IPS-18a (cell line): ENCODE measurements at regions not wholly inside any gene's neighbourhood (a gene's known extent, or its start where the extent isn't known, plus 50 kb on each side); places are given as distances from the start of the nearest gene placed in this dataset.

ENCODE experiments used
- H3K27ac ChIP-seq: one replicate; pipeline ENCODE4 v1.5.1; 2013; ENCODE audit warnings: low read length
- H3K27me3 ChIP-seq: one replicate; pipeline ENCODE4 v1.6.1; 2013; ENCODE audit warnings: mild to moderate bottlenecking, low read length; ENCODE audit not compliant: control insufficient read depth, insufficient read depth
- H3K36me3 ChIP-seq: one replicate; pipeline ENCODE4 v1.6.1; 2013; ENCODE audit warnings: low read depth, low read length; ENCODE audit not compliant: control insufficient read depth
- H3K4me1 ChIP-seq: one replicate; pipeline ENCODE4 v1.6.1; 2013; ENCODE audit warnings: low read depth, low read length; ENCODE audit not compliant: control insufficient read depth
- H3K4me3 ChIP-seq: one replicate; pipeline ENCODE4 v1.5.1; 2013; ENCODE audit warnings: low read length
- H3K9ac ChIP-seq: one replicate; pipeline ENCODE4 v1.6.1; 2013; ENCODE audit warnings: mild to moderate bottlenecking, low read length, moderate library complexity
- H3K9me3 ChIP-seq: one replicate; pipeline ENCODE4 v1.6.1; 2013; ENCODE audit warnings: low read depth, low read length; ENCODE audit not compliant: control insufficient read depth

DNA sequence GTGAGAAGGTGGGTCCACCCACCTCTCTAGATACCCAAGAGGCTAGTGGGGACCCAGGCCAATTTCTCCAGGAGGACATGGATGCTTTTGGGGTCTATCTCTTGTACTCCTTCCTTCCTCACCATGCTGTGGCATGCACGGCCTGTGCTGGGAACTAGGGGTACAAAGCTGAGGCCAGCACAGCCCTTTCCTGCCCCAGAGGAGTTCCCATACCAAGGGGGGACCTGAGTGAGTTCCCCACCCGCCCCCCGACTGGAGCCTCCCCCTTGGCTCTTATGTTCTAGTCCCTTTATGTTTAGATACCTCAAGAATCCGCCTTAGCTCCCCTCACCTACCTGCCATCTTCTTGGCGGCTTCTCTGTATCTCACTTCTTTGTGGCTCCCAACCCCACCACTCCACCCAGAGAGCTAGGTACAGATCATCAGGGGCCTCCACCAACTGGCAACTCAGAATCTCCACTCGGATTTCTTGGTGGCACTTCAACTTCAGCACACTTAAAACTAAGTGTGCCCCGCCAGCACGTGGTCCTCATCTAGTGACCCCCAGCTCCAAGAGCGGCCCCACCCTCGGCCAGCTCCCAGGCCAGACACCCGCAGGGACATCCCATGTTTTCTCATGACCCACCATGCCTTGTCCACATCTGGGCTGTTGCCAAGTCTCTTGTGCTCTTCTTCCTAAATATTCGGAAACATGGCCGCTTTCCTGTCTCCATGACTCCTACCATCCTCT is 115.2 kb upstream of the RTL1 start:
- Histone ChIP-seq H3K9ac (no peak overlapping the region), H3K4me3 (no peak overlapping the region), H3K36me3 (no peaks in the 10 kb centered on the region), H3K27me3 (no peaks in the 10 kb centered on the region), H3K27ac (no peak overlapping the region), H3K4me1 (peaks cover 7% of the 10 kb centered on the region), H3K9me3 (no peaks in the 10 kb centered on the region)

- H3K27me3 ChIP-seq, result no peaks in the 10 kb centered on the region
- H3K9me3 ChIP-seq, result peaks cover 2% of the 10 kb centered on the region
- H3K4me3 ChIP-seq, result no peak overlapping the region
- peaks cover 7% of the 10 kb centered on the region for H3K4me1 ChIP-seq
- H3K36me3 ChIP-seq, result no peaks in the 10 kb centered on the region
- no peak overlapping the region for H3K9ac ChIP-seq
- H3K27ac ChIP-seq, result no peak overlapping the region
Measured at GRCh38 chr14:101019541-101019940, 116.0 kb upstream of the RTL1 start.

DNA sequence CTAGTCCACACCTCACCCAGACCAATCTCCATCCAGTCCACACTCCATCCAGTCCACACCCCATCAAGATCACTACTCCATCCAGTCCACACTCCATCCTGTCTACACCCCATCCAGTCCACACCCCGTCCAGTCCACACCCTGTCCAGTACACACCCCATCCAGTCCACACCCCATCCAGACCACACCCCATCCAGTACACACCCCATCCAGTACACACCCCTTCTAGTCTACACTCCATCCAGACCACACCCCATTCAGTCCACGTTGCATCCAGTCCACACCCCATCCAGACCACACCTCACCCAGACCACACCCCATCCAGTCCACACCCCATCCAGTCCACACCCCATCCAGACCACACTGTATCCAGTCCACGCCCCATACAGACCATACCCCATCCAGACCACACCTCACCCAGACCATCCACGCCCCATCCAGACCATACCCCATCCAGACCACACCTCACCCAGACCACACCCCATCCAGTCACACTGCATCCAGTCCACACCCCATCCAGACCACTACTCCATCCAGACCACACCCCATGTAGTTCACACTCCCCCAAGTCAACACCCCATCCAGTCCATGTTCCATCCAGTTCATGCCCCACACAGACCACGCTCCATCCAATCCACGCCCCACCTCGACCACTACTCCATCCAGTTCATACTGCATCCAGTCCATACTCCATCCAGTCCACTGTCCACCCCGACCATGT is 116.6 kb upstream of the RTL1 start:
- H3K4me1 ChIP-seq, result peaks cover 7% of the 10 kb centered on the region
- peaks cover 2% of the 10 kb centered on the region for H3K9me3 ChIP-seq
- no peak overlapping the region for H3K27ac ChIP-seq
- H3K4me3 ChIP-seq, result no peak overlapping the region
- no peaks in the 10 kb centered on the region for H3K27me3 ChIP-seq
- no peak overlapping the region for H3K9ac ChIP-seq
- no peaks in the 10 kb centered on the region for H3K36me3 ChIP-seq

GRCh38 chr14:101020834-101021370 is 117.4 kb upstream of the RTL1 start:
- Histone ChIP-seq H3K36me3 (no peaks in the 10 kb centered on the region), H3K27ac (no peak overlapping the region), H3K9ac (no peak overlapping the region), H3K4me1 (peaks cover 7% of the 10 kb centered on the region), H3K27me3 (no peaks in the 10 kb centered on the region), H3K4me3 (no peak overlapping the region), H3K9me3 (peaks cover 2% of the 10 kb centered on the region)

DNA sequence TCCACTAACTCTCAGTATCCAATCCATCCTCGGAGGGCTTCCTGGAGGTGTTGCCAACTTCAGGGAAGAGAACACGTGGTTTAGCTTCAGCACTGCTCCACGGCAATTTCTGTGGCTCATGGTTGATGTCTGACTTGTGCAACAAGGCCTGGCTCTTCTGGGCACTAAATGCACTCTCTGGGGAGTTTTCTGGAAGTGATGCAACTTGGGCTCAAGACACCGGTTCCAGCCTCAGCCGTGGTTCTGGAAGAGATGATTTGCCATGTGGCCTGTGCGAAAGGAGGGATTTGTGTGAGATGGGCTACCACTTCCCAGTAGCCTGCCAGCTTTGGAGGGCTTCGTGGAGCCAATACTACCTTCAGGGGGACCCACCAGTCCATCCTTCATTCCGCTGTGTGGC is 118.6 kb upstream of the RTL1 start:
- H3K4me1 ChIP-seq, result no peaks in the 10 kb centered on the region
- no peaks in the 10 kb centered on the region for H3K27me3 ChIP-seq
- H3K4me3 ChIP-seq, result no peak overlapping the region
- peaks cover 2% of the 10 kb centered on the region for H3K9me3 ChIP-seq
- no peak overlapping the region for H3K9ac ChIP-seq
- no peak overlapping the region for H3K27ac ChIP-seq
- no peaks in the 10 kb centered on the region for H3K36me3 ChIP-seq

GRCh38 chr14:101022916-101023435 is 119.5 kb upstream of the RTL1 start:
- H3K27ac ChIP-seq, result no peak overlapping the region
- H3K9ac ChIP-seq, result no peak overlapping the region
- no peaks in the 10 kb centered on the region for H3K27me3 ChIP-seq
- H3K4me3 ChIP-seq, result no peak overlapping the region
- peaks cover 2% of the 10 kb centered on the region for H3K9me3 ChIP-seq
- no peaks in the 10 kb centered on the region for H3K36me3 ChIP-seq
- no peaks in the 10 kb centered on the region for H3K4me1 ChIP-seq

- Histone ChIP-seq H3K36me3 (no peaks in the 10 kb centered on the region), H3K9ac (no peak overlapping the region), H3K27me3 (no peaks in the 10 kb centered on the region), H3K9me3 (peaks cover 2% of the 10 kb centered on the region), H3K4me3 (no peak overlapping the region), H3K27ac (no peak overlapping the region), H3K4me1 (no peaks in the 10 kb centered on the region)
Measured at GRCh38 chr14:101024686-101025085, 121.2 kb upstream of the RTL1 start.

- Histone ChIP-seq H3K4me3 (no peak overlapping the region), H3K4me1 (no peaks in the 10 kb centered on the region), H3K9me3 (peaks cover 2% of the 10 kb centered on the region), H3K36me3 (no peaks in the 10 kb centered on the region), H3K27ac (no peak overlapping the region), H3K9ac (no peak overlapping the region), H3K27me3 (no peaks in the 10 kb centered on the region)
Measured at GRCh38 chr14:101025131-101025530, 121.6 kb upstream of the RTL1 start.

GRCh38 chr14:101025696-101026095 is 122.2 kb upstream of the RTL1 start:
- H3K36me3 ChIP-seq, result no peaks in the 10 kb centered on the region

DNA sequence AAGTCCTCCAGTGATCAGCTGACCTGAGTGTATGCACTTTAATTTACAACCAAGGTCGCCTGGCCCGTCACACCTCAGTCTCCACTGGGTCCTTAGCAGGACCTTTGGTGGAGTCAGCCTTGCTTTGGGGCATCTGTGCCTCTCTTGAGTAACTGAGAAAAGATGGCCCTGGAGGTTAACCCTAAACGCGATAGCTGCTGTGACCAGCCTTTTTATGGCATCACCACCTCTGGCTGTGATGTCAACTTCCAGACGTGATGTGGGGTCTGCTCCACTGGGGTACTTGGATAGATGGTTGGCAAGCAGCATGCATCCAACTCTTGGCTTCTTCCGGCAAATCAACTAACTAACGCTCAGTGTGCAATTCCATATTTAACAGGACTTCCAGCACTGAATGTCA is 122.8 kb upstream of the RTL1 start:
- peaks cover 2% of the 10 kb centered on the region for H3K9me3 ChIP-seq
- H3K36me3 ChIP-seq, result no peaks in the 10 kb centered on the region
- H3K27me3 ChIP-seq, result no peaks in the 10 kb centered on the region
- H3K4me3 ChIP-seq, result no peak overlapping the region
- no peak overlapping the region for H3K27ac ChIP-seq
- H3K9ac ChIP-seq, result no peak overlapping the region
- no peaks in the 10 kb centered on the region for H3K4me1 ChIP-seq

More at GRCh38 chr14:101025696-101026095, 122.2 kb upstream of the RTL1 start:
- no peak overlapping the region for H3K4me3 ChIP-seq
- no peak overlapping the region for H3K27ac ChIP-seq
- H3K9ac ChIP-seq, result no peak overlapping the region
- H3K9me3 ChIP-seq, result peaks cover 2% of the 10 kb centered on the region
- H3K4me1 ChIP-seq, result no peaks in the 10 kb centered on the region
- no peaks in the 10 kb centered on the region for H3K27me3 ChIP-seq

GRCh38 chr14:101027291-101027690 is 123.8 kb upstream of the RTL1 start:
- no peak overlapping the region for H3K4me3 ChIP-seq
- H3K27me3 ChIP-seq, result no peaks in the 10 kb centered on the region
- peaks cover 2% of the 10 kb centered on the region for H3K9me3 ChIP-seq
- no peak overlapping the region for H3K27ac ChIP-seq
- H3K36me3 ChIP-seq, result no peaks in the 10 kb centered on the region
- H3K4me1 ChIP-seq, result no peaks in the 10 kb centered on the region
- no peak overlapping the region for H3K9ac ChIP-seq
